ENCODE measurements at regions not wholly inside any gene's neighbourhood (a gene's known extent, or its start where the extent isn't known, plus 50 kb on each side); places are given as distances from the start of the nearest gene placed in this dataset.

DNA sequence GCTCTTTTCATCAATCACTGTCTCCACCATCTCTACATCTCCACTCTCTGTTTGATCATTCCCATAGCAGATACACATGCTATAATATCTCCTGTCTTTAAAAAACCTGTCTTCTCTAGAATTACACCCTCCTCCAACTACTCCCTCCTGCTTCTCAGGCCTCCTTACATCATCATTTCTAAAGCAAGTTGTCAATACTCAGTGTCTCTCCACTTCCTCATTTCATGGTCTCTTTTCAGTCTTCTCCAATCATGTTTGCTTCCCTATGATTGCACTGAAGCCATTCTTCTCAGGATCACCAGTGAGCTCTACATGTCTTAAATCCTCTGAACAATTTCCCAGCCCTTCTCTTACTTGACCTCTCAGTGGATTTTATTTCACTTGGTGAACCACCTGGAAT is 87.0 kb upstream of the ZNF280D start:
- DNase-seq (no peak), ATAC-seq (no peak)
- TF ChIP-seq, protein P1, sequence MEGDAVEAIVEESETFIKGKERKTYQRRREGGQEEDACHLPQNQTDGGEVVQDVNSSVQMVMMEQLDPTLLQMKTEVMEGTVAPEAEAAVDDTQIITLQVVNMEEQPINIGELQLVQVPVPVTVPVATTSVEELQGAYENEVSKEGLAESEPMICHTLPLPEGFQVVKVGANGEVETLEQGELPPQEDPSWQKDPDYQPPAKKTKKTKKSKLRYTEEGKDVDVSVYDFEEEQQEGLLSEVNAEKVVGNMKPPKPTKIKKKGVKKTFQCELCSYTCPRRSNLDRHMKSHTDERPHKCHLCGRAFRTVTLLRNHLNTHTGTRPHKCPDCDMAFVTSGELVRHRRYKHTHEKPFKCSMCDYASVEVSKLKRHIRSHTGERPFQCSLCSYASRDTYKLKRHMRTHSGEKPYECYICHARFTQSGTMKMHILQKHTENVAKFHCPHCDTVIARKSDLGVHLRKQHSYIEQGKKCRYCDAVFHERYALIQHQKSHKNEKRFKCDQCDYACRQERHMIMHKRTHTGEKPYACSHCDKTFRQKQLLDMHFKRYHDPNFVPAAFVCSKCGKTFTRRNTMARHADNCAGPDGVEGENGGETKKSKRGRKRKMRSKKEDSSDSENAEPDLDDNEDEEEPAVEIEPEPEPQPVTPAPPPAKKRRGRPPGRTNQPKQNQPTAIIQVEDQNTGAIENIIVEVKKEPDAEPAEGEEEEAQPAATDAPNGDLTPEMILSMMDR (IDR thresholded peaks at IDR 0.05): no peak
- Histone ChIP-seq H3K4me3 (no peak overlapping the region), H3K27ac (no peak overlapping the region), H3K27me3 (no peaks in the 10 kb centered on the region), H3K36me3 (no peaks in the 10 kb centered on the region), H3K4me1 (no peaks in the 10 kb centered on the region), H3K9me3 (no peaks in the 10 kb centered on the region)
- intact Hi-C loops (cut with DNase I): no loop called here

DNA sequence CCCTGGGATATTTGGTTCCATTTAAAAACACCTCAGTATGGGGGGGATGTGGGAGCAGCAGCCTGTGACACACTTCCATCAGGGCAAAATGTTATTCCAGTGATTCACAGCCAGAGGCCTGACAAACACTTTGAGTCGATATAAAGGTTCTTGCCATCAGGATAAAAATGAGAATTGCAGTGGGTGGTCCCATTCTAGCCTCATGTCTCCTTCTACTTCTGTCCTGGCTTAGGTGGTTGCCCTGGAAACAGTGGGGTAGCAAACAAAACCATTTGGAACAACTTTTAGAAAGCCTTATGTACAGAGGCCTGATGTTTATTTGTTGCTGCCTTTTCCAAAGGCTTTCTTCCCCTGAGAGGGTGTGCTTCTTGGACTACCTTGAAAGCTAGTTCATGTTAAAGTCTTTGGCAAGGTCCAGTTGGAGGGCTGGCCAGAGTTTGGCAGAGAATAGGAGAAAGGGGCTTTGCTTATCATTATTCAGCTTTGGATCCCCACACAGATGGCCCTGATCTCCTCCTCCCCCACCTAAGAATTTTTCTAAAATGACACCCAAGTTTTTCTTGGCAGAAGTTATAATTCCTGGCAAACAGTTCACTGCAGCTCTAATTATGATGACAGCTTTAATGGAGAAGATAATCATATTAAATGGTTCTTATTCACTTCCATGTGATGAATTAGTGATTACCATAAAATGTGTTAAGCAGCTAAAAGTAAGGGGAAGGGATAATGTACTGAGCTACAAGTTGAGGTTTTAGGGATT is 84.2 kb upstream of the ZNF280D start:
- no peaks in the 10 kb centered on the region for H3K27me3 ChIP-seq
- TF ChIP-seq, protein P1 (IDR thresholded peaks at IDR 0.05): no peak
- intact Hi-C loops (cut with DNase I): no loop called here
- no peaks in the 10 kb centered on the region for H3K4me1 ChIP-seq
- DNase-seq (peak in 1 of 4 donors; percentile 79), ATAC-seq (no peak)
- no peak overlapping the region for H3K27ac ChIP-seq
- H3K9me3 ChIP-seq: no peaks in the 10 kb centered on the region
- H3K36me3 ChIP-seq: no peaks in the 10 kb centered on the region
- H3K4me3 ChIP-seq: no peak overlapping the region

- peak; percentile 37 for ATAC-seq
These were observed 83.5 kb upstream of the ZNF280D start for GRCh38 chr15:56816781-56817180.

GRCh38 chr15:56815247-56815646 is 81.9 kb upstream of the ZNF280D start:
- no peaks in the 10 kb centered on the region for H3K9me3 ChIP-seq
- DNase-seq (no peak), ATAC-seq (no peak)
- no peaks in the 10 kb centered on the region for H3K36me3 ChIP-seq
- intact Hi-C loops (cut with DNase I): no loop called here
- H3K4me1 ChIP-seq: no peaks in the 10 kb centered on the region
- no peaks in the 10 kb centered on the region for H3K27me3 ChIP-seq
- H3K4me3 ChIP-seq: no peak overlapping the region
- TF ChIP-seq, protein P1 (IDR thresholded peaks at IDR 0.05): no peak
- H3K27ac ChIP-seq: no peak overlapping the region

More at GRCh38 chr15:56816781-56817180, 83.5 kb upstream of the ZNF280D start:
- DNase-seq: no peak
- no peak overlapping the region for H3K27ac ChIP-seq
- no peaks in the 10 kb centered on the region for H3K4me1 ChIP-seq
- no peaks in the 10 kb centered on the region for H3K27me3 ChIP-seq
- no peak overlapping the region for H3K4me3 ChIP-seq
- no peaks in the 10 kb centered on the region for H3K36me3 ChIP-seq
- intact Hi-C loops (cut with DNase I): no loop called here
- H3K9me3 ChIP-seq: no peaks in the 10 kb centered on the region
- TF ChIP-seq, protein P1 (IDR thresholded peaks at IDR 0.05): no peak

GRCh38 chr15:56814429-56814828 is 81.1 kb upstream of the ZNF280D start:
- ATAC-seq: no peak

More at GRCh38 chr15:56814429-56814828, 81.1 kb upstream of the ZNF280D start:
- DNase-seq: no peak
- TF ChIP-seq, protein P1 (IDR thresholded peaks at IDR 0.05): no peak
- H3K4me1 ChIP-seq: no peaks in the 10 kb centered on the region
- peaks cover 0 to 3% of the 10 kb centered on the region in 2 donors for H3K9me3 ChIP-seq
- intact Hi-C loops (cut with DNase I): no loop called here
- H3K27me3 ChIP-seq: no peaks in the 10 kb centered on the region
- H3K27ac ChIP-seq: no peak overlapping the region
- no peaks in the 10 kb centered on the region for H3K36me3 ChIP-seq
- H3K4me3 ChIP-seq: no peak overlapping the region
